ENCODE measurements at regions not wholly inside any gene's neighbourhood (a gene's known extent, or its start where the extent isn't known, plus 50 kb on each side); places are given as distances from the start of the nearest gene placed in this dataset.

GRCh38 chr13:74794147-74794546 lies 659.9 kb upstream of the KLF12 start:
- Histone ChIP-seq H4K8ac (ENCODE audit: low read depth, low read length) (no peak overlapping the region), H3K23ac (ENCODE audit: low read length) (no peak overlapping the region), H3K27me3 (ENCODE audit: insufficient read depth, low read length, poor library complexity) (no peaks in the 10 kb centered on the region), H3K79me2 (ENCODE audit: control insufficient read depth, insufficient read depth, low read length) (no peaks in the 10 kb centered on the region), H3K18ac (ENCODE audit: low read length) (no peak overlapping the region), H3K56ac (ENCODE audit: low read length) (no peak overlapping the region), H3K79me1 (ENCODE audit: low read length) (no peaks in the 10 kb centered on the region), H4K5ac (ENCODE audit: low read length) (no peak overlapping the region), H2BK15ac (replicated peaks; ENCODE audit: low read depth) (no peak overlapping the region), H2AK5ac (ENCODE audit: low read length) (no peak overlapping the region), H2BK5ac (ENCODE audit: low read length) (no peak overlapping the region), H3K4me2 (ENCODE audit: low read length) (no peak overlapping the region), H3K4me3 (ENCODE audit: low read length) (no peak overlapping the region), H3K4ac (ENCODE audit: low read depth, low read length) (no peak overlapping the region), H3K27ac (ENCODE audit: low read depth, low read length) (no peak overlapping the region), H3K36me3 (ENCODE audit: control insufficient read depth, insufficient read depth, low read length) (no peaks in the 10 kb centered on the region), H2BK120ac (ENCODE audit: low read depth, low read length) (no peak overlapping the region), H3K9ac (ENCODE audit: low read length) (no peak overlapping the region), H3K4me1 (ENCODE audit: control insufficient read depth, low read depth, low read length) (no peaks in the 10 kb centered on the region)
- WGBS (ENCODE audit: extremely low coverage, insufficient coverage, low lambda C conversion rate), result no CpG with 5 or more reads among the region's 5 CpGs
- peak; percentile 13 for DNase-seq

DNA sequence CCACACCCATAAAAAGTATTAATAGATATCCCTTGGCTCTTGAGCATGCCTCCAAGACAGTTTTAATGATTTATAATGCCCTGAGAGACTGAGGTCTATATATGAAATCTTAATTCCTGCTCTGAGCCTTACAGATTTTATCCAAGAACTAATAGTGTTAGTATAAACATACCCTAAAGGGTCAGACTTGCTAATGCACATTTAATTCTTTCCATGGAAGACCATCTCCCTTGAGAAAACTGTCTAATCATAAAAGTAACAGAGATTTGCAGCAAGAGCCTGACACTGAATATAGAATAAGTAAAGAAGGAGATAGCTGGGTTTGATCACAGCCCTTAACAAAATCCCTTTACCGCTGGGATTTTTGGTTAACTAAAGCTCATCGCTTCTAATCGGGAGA lies 650.8 kb upstream of the KLF12 start:
- Histone ChIP-seq H3K27ac (ENCODE audit: low read depth, low read length) (no peak overlapping the region), H3K9ac (ENCODE audit: low read length) (no peak overlapping the region), H3K4me1 (ENCODE audit: control insufficient read depth, low read depth, low read length) (no peaks in the 10 kb centered on the region)

GRCh38 chr13:74778946-74779345 lies 644.7 kb upstream of the KLF12 start:
- H3K79me2 ChIP-seq (ENCODE audit: control insufficient read depth, insufficient read depth, low read length), result no peaks in the 10 kb centered on the region
- no peak overlapping the region for H3K18ac ChIP-seq (ENCODE audit: low read length)
- H3K4me1 ChIP-seq (ENCODE audit: control insufficient read depth, low read depth, low read length), result no peaks in the 10 kb centered on the region
- H4K8ac ChIP-seq (ENCODE audit: low read depth, low read length), result no peak overlapping the region
- no peak overlapping the region for H2BK15ac ChIP-seq (replicated peaks; ENCODE audit: low read depth)
- H3K4me2 ChIP-seq (ENCODE audit: low read length), result no peak overlapping the region
- no peaks in the 10 kb centered on the region for H3K27me3 ChIP-seq (ENCODE audit: insufficient read depth, low read length, poor library complexity)
- no peak for DNase-seq
- no peak overlapping the region for H3K9ac ChIP-seq (ENCODE audit: low read length)
- H3K36me3 ChIP-seq (ENCODE audit: control insufficient read depth, insufficient read depth, low read length), result no peaks in the 10 kb centered on the region
- no peak overlapping the region for H4K5ac ChIP-seq (ENCODE audit: low read length)
- no peaks in the 10 kb centered on the region for H3K79me1 ChIP-seq (ENCODE audit: low read length)
- H2AK5ac ChIP-seq (ENCODE audit: low read length), result no peak overlapping the region
- no peak overlapping the region for H2BK120ac ChIP-seq (ENCODE audit: low read depth, low read length)
- no peak overlapping the region for H3K4ac ChIP-seq (ENCODE audit: low read depth, low read length)
- WGBS (ENCODE audit: extremely low coverage, insufficient coverage, low lambda C conversion rate), result no CpG with 5 or more reads among the region's 2 CpGs
- H2BK5ac ChIP-seq (ENCODE audit: low read length), result no peak overlapping the region
- no peak overlapping the region for H3K56ac ChIP-seq (ENCODE audit: low read length)
- no peak overlapping the region for H3K4me3 ChIP-seq (ENCODE audit: low read length)
- no peak overlapping the region for H3K27ac ChIP-seq (ENCODE audit: low read depth, low read length)
- no peak overlapping the region for H3K23ac ChIP-seq (ENCODE audit: low read length)

More for the DNA sequence above, 650.8 kb upstream of the KLF12 start:
- Histone ChIP-seq H3K27me3 (ENCODE audit: insufficient read depth, low read length, poor library complexity) (no peaks in the 10 kb centered on the region), H2BK15ac (replicated peaks; ENCODE audit: low read depth) (no peak overlapping the region), H3K36me3 (ENCODE audit: control insufficient read depth, insufficient read depth, low read length) (no peaks in the 10 kb centered on the region), H3K4me3 (ENCODE audit: low read length) (no peak overlapping the region), H3K79me2 (ENCODE audit: control insufficient read depth, insufficient read depth, low read length) (no peaks in the 10 kb centered on the region), H2AK5ac (ENCODE audit: low read length) (no peak overlapping the region), H4K5ac (ENCODE audit: low read length) (no peak overlapping the region), H3K4ac (ENCODE audit: low read depth, low read length) (no peak overlapping the region), H3K18ac (ENCODE audit: low read length) (no peak overlapping the region), H3K4me2 (ENCODE audit: low read length) (no peak overlapping the region), H2BK120ac (ENCODE audit: low read depth, low read length) (no peak overlapping the region), H3K79me1 (ENCODE audit: low read length) (no peaks in the 10 kb centered on the region), H2BK5ac (ENCODE audit: low read length) (no peak overlapping the region), H3K56ac (ENCODE audit: low read length) (no peak overlapping the region), H4K8ac (ENCODE audit: low read depth, low read length) (no peak overlapping the region), H3K23ac (ENCODE audit: low read length) (no peak overlapping the region)
- WGBS (ENCODE audit: extremely low coverage, insufficient coverage, low lambda C conversion rate), result no CpG with 5 or more reads among the region's 3 CpGs
- DNase-seq, result no peak

DNA sequence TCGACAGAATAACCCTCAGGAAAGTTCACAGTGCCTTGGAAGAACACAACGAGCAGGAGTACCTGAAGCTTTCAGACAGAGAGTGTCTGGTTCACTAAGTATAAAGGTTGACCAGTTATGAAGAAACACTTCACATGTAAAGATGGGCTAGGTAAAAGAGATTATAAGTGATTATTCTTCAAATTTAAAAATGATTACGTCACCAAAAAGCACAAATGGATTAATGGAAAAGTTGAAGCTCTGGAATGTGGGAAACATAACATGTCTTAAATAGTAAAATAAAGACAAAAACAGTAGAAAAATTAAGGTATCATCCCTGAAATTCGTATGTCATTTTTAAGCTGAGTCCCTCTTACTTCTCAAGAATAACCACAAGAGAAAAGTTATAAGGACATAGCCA lies 643.9 kb upstream of the KLF12 start:
- Histone ChIP-seq H3K27me3 (ENCODE audit: insufficient read depth, low read length, poor library complexity) (no peaks in the 10 kb centered on the region), H3K9ac (ENCODE audit: low read length) (no peak overlapping the region), H3K4ac (ENCODE audit: low read depth, low read length) (no peak overlapping the region), H4K8ac (ENCODE audit: low read depth, low read length) (no peak overlapping the region), H3K36me3 (ENCODE audit: control insufficient read depth, insufficient read depth, low read length) (no peaks in the 10 kb centered on the region), H2AK5ac (ENCODE audit: low read length) (no peak overlapping the region), H2BK120ac (ENCODE audit: low read depth, low read length) (no peak overlapping the region), H3K18ac (ENCODE audit: low read length) (no peak overlapping the region), H3K56ac (ENCODE audit: low read length) (no peak overlapping the region), H2BK15ac (replicated peaks; ENCODE audit: low read depth) (no peak overlapping the region), H3K79me2 (ENCODE audit: control insufficient read depth, insufficient read depth, low read length) (no peaks in the 10 kb centered on the region), H3K27ac (ENCODE audit: low read depth, low read length) (no peak overlapping the region), H2BK5ac (ENCODE audit: low read length) (no peak overlapping the region), H3K4me2 (ENCODE audit: low read length) (no peak overlapping the region), H3K23ac (ENCODE audit: low read length) (no peak overlapping the region), H4K5ac (ENCODE audit: low read length) (no peak overlapping the region), H3K4me3 (ENCODE audit: low read length) (no peak overlapping the region), H3K4me1 (ENCODE audit: control insufficient read depth, low read depth, low read length) (no peaks in the 10 kb centered on the region), H3K79me1 (ENCODE audit: low read length) (no peaks in the 10 kb centered on the region)
- DNase-seq, result no peak
- no CpG with 5 or more reads among the region's 4 CpGs for WGBS (ENCODE audit: extremely low coverage, insufficient coverage, low lambda C conversion rate)

DNA sequence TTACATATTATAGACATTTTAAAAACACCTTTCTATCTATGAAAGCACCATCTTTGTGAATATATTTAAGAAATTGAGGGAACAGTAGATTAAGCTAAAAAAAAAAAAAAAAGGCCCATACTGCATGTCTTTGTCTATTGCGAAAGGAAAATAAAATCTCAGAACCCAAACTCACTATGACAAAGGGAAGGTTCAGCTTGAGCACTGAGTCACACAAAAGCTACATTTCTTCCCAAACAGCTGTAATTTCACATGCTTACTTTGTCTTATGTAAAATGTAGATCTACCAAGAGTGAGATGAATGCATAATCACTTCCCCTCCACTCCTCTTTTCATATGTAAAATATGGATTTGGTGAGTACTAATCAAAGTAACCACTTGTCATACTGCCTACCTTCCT lies 640.1 kb upstream of the KLF12 start:
- Histone ChIP-seq H2BK15ac (replicated peaks; ENCODE audit: low read depth) (no peak overlapping the region), H2AK5ac (ENCODE audit: low read length) (no peak overlapping the region), H4K8ac (ENCODE audit: low read depth, low read length) (no peak overlapping the region), H3K56ac (ENCODE audit: low read length) (no peak overlapping the region), H3K27ac (ENCODE audit: low read depth, low read length) (no peak overlapping the region), H3K79me2 (ENCODE audit: control insufficient read depth, insufficient read depth, low read length) (no peaks in the 10 kb centered on the region), H2BK5ac (ENCODE audit: low read length) (no peak overlapping the region), H3K79me1 (ENCODE audit: low read length) (no peaks in the 10 kb centered on the region), H4K5ac (ENCODE audit: low read length) (no peak overlapping the region), H3K9ac (ENCODE audit: low read length) (no peak overlapping the region), H3K4me1 (ENCODE audit: control insufficient read depth, low read depth, low read length) (no peaks in the 10 kb centered on the region), H3K27me3 (ENCODE audit: insufficient read depth, low read length, poor library complexity) (no peaks in the 10 kb centered on the region), H3K18ac (ENCODE audit: low read length) (no peak overlapping the region), H3K36me3 (ENCODE audit: control insufficient read depth, insufficient read depth, low read length) (no peaks in the 10 kb centered on the region), H3K4me2 (ENCODE audit: low read length) (no peak overlapping the region), H3K4me3 (ENCODE audit: low read length) (no peak overlapping the region), H3K4ac (ENCODE audit: low read depth, low read length) (no peak overlapping the region), H2BK120ac (ENCODE audit: low read depth, low read length) (no peak overlapping the region), H3K23ac (ENCODE audit: low read length) (no peak overlapping the region)
- no CpG with 5 or more reads among the region's 1 CpG for WGBS (ENCODE audit: extremely low coverage, insufficient coverage, low lambda C conversion rate)
- no peak for DNase-seq

DNA sequence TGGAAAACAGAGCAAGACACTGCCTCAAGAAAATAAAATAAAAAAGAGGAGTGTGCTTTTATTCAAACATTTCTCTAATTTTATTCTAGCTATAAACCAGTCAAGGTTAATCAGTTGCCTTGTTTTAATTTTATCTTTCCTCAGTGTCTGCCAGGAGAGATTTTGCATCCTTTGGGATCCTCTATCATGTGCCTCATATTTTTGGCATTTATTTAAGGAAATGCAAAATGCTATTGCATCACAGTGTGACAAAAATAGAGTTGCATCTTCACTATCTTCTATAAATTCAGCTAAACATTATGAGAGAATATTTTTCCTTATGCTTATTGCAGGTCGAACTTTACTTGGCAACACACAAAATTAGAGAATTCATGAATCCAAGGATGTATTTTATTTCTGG lies 639.0 kb upstream of the KLF12 start:
- no peaks in the 10 kb centered on the region for H3K79me1 ChIP-seq (ENCODE audit: low read length)
- no peaks in the 10 kb centered on the region for H3K4me1 ChIP-seq (ENCODE audit: control insufficient read depth, low read depth, low read length)
- no peaks in the 10 kb centered on the region for H3K79me2 ChIP-seq (ENCODE audit: control insufficient read depth, insufficient read depth, low read length)
- no CpG with 5 or more reads among the region's 1 CpG for WGBS (ENCODE audit: extremely low coverage, insufficient coverage, low lambda C conversion rate)
- no peak overlapping the region for H3K4me2 ChIP-seq (ENCODE audit: low read length)
- no peaks in the 10 kb centered on the region for H3K36me3 ChIP-seq (ENCODE audit: control insufficient read depth, insufficient read depth, low read length)
- no peak overlapping the region for H3K18ac ChIP-seq (ENCODE audit: low read length)
- H3K27me3 ChIP-seq (ENCODE audit: insufficient read depth, low read length, poor library complexity), result no peaks in the 10 kb centered on the region
- H2AK5ac ChIP-seq (ENCODE audit: low read length), result no peak overlapping the region
- no peak overlapping the region for H3K4me3 ChIP-seq (ENCODE audit: low read length)
- no peak overlapping the region for H2BK5ac ChIP-seq (ENCODE audit: low read length)
- H3K27ac ChIP-seq (ENCODE audit: low read depth, low read length), result no peak overlapping the region
- no peak overlapping the region for H2BK120ac ChIP-seq (ENCODE audit: low read depth, low read length)
- no peak overlapping the region for H2BK15ac ChIP-seq (replicated peaks; ENCODE audit: low read depth)
- DNase-seq, result no peak
- no peak overlapping the region for H3K4ac ChIP-seq (ENCODE audit: low read depth, low read length)
- H3K56ac ChIP-seq (ENCODE audit: low read length), result no peak overlapping the region
- no peak overlapping the region for H4K8ac ChIP-seq (ENCODE audit: low read depth, low read length)
- no peak overlapping the region for H3K23ac ChIP-seq (ENCODE audit: low read length)
- no peak overlapping the region for H3K9ac ChIP-seq (ENCODE audit: low read length)
- H4K5ac ChIP-seq (ENCODE audit: low read length), result no peak overlapping the region
